Vagina (tissue), 2 donors: ENCODE measurements at regions not wholly inside any gene's neighbourhood (a gene's known extent, or its start where the extent isn't known, plus 50 kb on each side); places are given as distances from the start of the nearest gene placed in this dataset.

Experiments used
- DNase-seq, 2 donors: peaks; one replicate each; pipeline ENCODE4 v3.0.0-alpha.2; 2017; ENCODE audit errors: extremely low spot score in 2 of 2
- H3K27ac ChIP-seq: fragments of 200-600 bp; sonication (generic); one replicate; pipeline ENCODE4 v1.5.1; 2019
- H3K27me3 ChIP-seq: fragments of 200-600 bp; sonication (generic); one replicate; pipeline ENCODE4 v1.5.1; 2019
- H3K36me3 ChIP-seq, 2 donors: fragments of 200-600 bp; sonication (generic); one replicate each; pipeline ENCODE4 v1.5.1; 2017 to 2019
- H3K4me1 ChIP-seq: fragments of 200-600 bp; sonication (generic); one replicate; pipeline ENCODE4 v1.5.1; 2019
- H3K4me3 ChIP-seq, 2 donors: fragments of 200-600 bp; sonication (generic); 1 replicate in 1 of 2; 2 replicates in 1 of 2; pipeline ENCODE4 v1.5.1; 2016 to 2019
- H3K9me3 ChIP-seq: fragments of 200-600 bp; sonication (generic); one replicate; pipeline ENCODE4 v1.5.1; 2019
- CTCF ChIP-seq, 3 experiments: fragments of 450-650 bp in 2 of 3; fragments of 200-600 bp in 1 of 3; sonication (generic) in 1 of 3; IDR thresholded peaks; one replicate each; pipeline ENCODE4 v1.5.1; 2017 to 2019; ENCODE audit warnings: antibody characterized with exemption in 3 of 3, mild to moderate bottlenecking in 2 of 3, moderate library complexity in 2 of 3
- POLR2A ChIP-seq, 2 donors: fragments of 450-650 bp; IDR thresholded peaks; one replicate each; pipeline ENCODE4 v1.6.1; 2017; ENCODE audit warnings: antibody characterized with exemption in 2 of 2, mild to moderate bottlenecking in 2 of 2, moderate library complexity in 2 of 2
- POLR2AphosphoS5 ChIP-seq, 2 donors: sonication (generic); formaldehyde crosslinking; IDR thresholded peaks; one replicate each; pipeline ENCODE4 v1.9.0; 2017; ENCODE audit warnings: antibody characterized with exemption in 2 of 2, mild to moderate bottlenecking in 2 of 2, low read depth in 1 of 2; ENCODE audit not compliant: insufficient read depth in 1 of 2
- intact Hi-C: fragments of 100-400 bp; cut with DNase I; formaldehyde crosslinking; loops from one replicate; pipeline ENCODE4 v1.15.1; 2023

- Histone ChIP-seq H3K4me3 (no peak overlapping the region), H3K4me1 (peaks cover 11% of the 10 kb centered on the region), H3K27me3 (no peaks in the 10 kb centered on the region), H3K36me3 (no peaks in the 10 kb centered on the region), H3K9me3 (no peaks in the 10 kb centered on the region), H3K27ac (no peak overlapping the region)
- TF ChIP-seq CTCF (IDR thresholded peaks at IDR 0.05) (no peak), POLR2A (IDR thresholded peaks at IDR 0.05) (no peak), POLR2AphosphoS5 (IDR thresholded peaks at IDR 0.05; ENCODE audit: insufficient read depth in 1 of 2, low read depth in 1 of 2) (no peak)
- intact Hi-C loops: no loop called here
- DNase-seq: no peak
Observed at GRCh38 chr6:22825210-22825609, 255.8 kb downstream of the HDGFL1 start.

GRCh38 chr6:22826961-22827360 lies 257.6 kb downstream of the HDGFL1 start:
- Histone ChIP-seq H3K36me3 (no peaks in the 10 kb centered on the region), H3K4me1 (peaks cover 11% of the 10 kb centered on the region), H3K27me3 (no peaks in the 10 kb centered on the region), H3K4me3 (no peak overlapping the region), H3K9me3 (no peaks in the 10 kb centered on the region), H3K27ac (no peak overlapping the region)
- intact Hi-C loops: no loop called here
- TF ChIP-seq CTCF (IDR thresholded peaks at IDR 0.05): no peak
- TF ChIP-seq POLR2AphosphoS5 (IDR thresholded peaks at IDR 0.05; ENCODE audit: insufficient read depth in 1 of 2, low read depth in 1 of 2): no peak
- no peak for TF ChIP-seq POLR2A (IDR thresholded peaks at IDR 0.05)
- DNase-seq: no peak

- intact Hi-C loops: no loop called here
- no peak for TF ChIP-seq POLR2A (IDR thresholded peaks at IDR 0.05)
- no peaks in the 10 kb centered on the region for H3K36me3 ChIP-seq
Observed at GRCh38 chr6:22827760-22828159, 258.4 kb downstream of the HDGFL1 start.

GRCh38 chr6:22828179-22829062 lies 259.1 kb downstream of the HDGFL1 start:
- Histone ChIP-seq H3K9me3 (no peaks in the 10 kb centered on the region), H3K36me3 (no peaks in the 10 kb centered on the region), H3K27ac (peak overlapping the region; percentile 64), H3K27me3 (no peaks in the 10 kb centered on the region), H3K4me3 (no peak overlapping the region), H3K4me1 (peaks cover 11% of the 10 kb centered on the region)
- TF ChIP-seq POLR2A (IDR thresholded peaks at IDR 0.05) (no peak), POLR2AphosphoS5 (IDR thresholded peaks at IDR 0.05; ENCODE audit: insufficient read depth in 1 of 2, low read depth in 1 of 2) (peak in 1 of 2 donors; percentile 93), CTCF (IDR thresholded peaks at IDR 0.05) (peak in 1 of 3 experiments; percentile 13)
- intact Hi-C loops: no loop called here
- no peak for DNase-seq

More at GRCh38 chr6:22827760-22828159, 258.4 kb downstream of the HDGFL1 start:
- H3K4me3 ChIP-seq: no peak overlapping the region
- H3K9me3 ChIP-seq: no peaks in the 10 kb centered on the region
- no peaks in the 10 kb centered on the region for H3K27me3 ChIP-seq
- H3K4me1 ChIP-seq: peaks cover 11% of the 10 kb centered on the region
- DNase-seq: no peak
- H3K27ac ChIP-seq: no peak overlapping the region

GRCh38 chr6:22829070-22829469 lies 259.7 kb downstream of the HDGFL1 start:
- Histone ChIP-seq H3K27ac (no peak overlapping the region), H3K9me3 (no peaks in the 10 kb centered on the region), H3K27me3 (no peaks in the 10 kb centered on the region), H3K4me1 (peaks cover 11% of the 10 kb centered on the region), H3K36me3 (no peaks in the 10 kb centered on the region), H3K4me3 (no peak overlapping the region)
- TF ChIP-seq CTCF (IDR thresholded peaks at IDR 0.05) (no peak), POLR2A (IDR thresholded peaks at IDR 0.05) (no peak), POLR2AphosphoS5 (IDR thresholded peaks at IDR 0.05; ENCODE audit: insufficient read depth in 1 of 2, low read depth in 1 of 2) (no peak)
- intact Hi-C loops: no loop called here
- DNase-seq: no peak
